NCI-H460 (cell line): ENCODE measurements at regions not wholly inside any gene's neighbourhood (a gene's known extent, or its start where the extent isn't known, plus 50 kb on each side); places are given as distances from the start of the nearest gene placed in this dataset.
"Not testable (repeated sequence)": the region's sequence is repeated elsewhere in the genome, so short reads cannot be mapped to it uniquely, and the experiment has no call there.

Experiments used
- DNase-seq: peaks from one replicate; pipeline ENCODE4 v3.0.0-alpha.2; 2016; ENCODE audit warnings: low read depth; ENCODE audit errors: extremely low read depth

GRCh38 chr6:149127212-149127611 lies 190.3 kb upstream of the TAB2 start:
- DNase-seq = no peak

GRCh38 chr6:149128489-149129145 lies 188.9 kb upstream of the TAB2 start:
- DNase-seq = no peak

- no peak for DNase-seq
These were observed 188.0 kb upstream of the TAB2 start for GRCh38 chr6:149129371-149130077.

GRCh38 chr6:149130090-149130489 lies 187.4 kb upstream of the TAB2 start:
- no peak for DNase-seq

GRCh38 chr6:149130508-149130907 lies 187.0 kb upstream of the TAB2 start:
- DNase-seq = no peak

GRCh38 chr6:149131891-149132290 lies 185.6 kb upstream of the TAB2 start:
- DNase-seq = no peak

GRCh38 chr6:149132336-149132735 lies 185.2 kb upstream of the TAB2 start:
- DNase-seq = no peak

GRCh38 chr6:149134511-149134933 lies 183.0 kb upstream of the TAB2 start:
- no peak for DNase-seq

GRCh38 chr6:149135809-149136208 lies 181.7 kb upstream of the TAB2 start:
- DNase-seq = no peak

GRCh38 chr6:149136273-149136912 lies 181.1 kb upstream of the TAB2 start:
- no peak for DNase-seq

GRCh38 chr6:149136913-149137286 lies 180.6 kb upstream of the TAB2 start:
- no peak for DNase-seq

- no peak for DNase-seq
These were observed 179.9 kb upstream of the TAB2 start for GRCh38 chr6:149137594-149137993.

- no peak for DNase-seq
These were observed 179.4 kb upstream of the TAB2 start for GRCh38 chr6:149138089-149138488.

GRCh38 chr6:149138699-149139294 lies 178.7 kb upstream of the TAB2 start:
- DNase-seq = no peak

GRCh38 chr6:149139782-149140136 lies 177.8 kb upstream of the TAB2 start:
- no peak for DNase-seq

GRCh38 chr6:149140137-149140909 lies 177.2 kb upstream of the TAB2 start:
- DNase-seq = no peak

GRCh38 chr6:149140910-149141290 lies 176.6 kb upstream of the TAB2 start:
- no peak for DNase-seq

- no peak for DNase-seq
These were observed 174.5 kb upstream of the TAB2 start for GRCh38 chr6:149142924-149143429.

GRCh38 chr6:149145800-149146199 lies 171.7 kb upstream of the TAB2 start:
- DNase-seq = not testable (repeated sequence)

GRCh38 chr6:149147195-149147594 lies 170.3 kb upstream of the TAB2 start:
- no peak for DNase-seq
